ENCODE measurements at regions not wholly inside any gene's neighbourhood (a gene's known extent, or its start where the extent isn't known, plus 50 kb on each side); places are given as distances from the start of the nearest gene placed in this dataset.

GRCh38 chr9:106085479-106085878 is 391.1 kb downstream of the TMEM38B start:
- TF ChIP-seq CTCF (IDR thresholded peaks at IDR 0.05; ENCODE audit: poor library complexity): no peak
- no peak for TF ChIP-seq EZH2 (IDR thresholded peaks at IDR 0.05; ENCODE audit: borderline replicate concordance)

Measured in hepatocyte (in vitro differentiated cells).